ENCODE measurements at regions not wholly inside any gene's neighbourhood (a gene's known extent, or its start where the extent isn't known, plus 50 kb on each side); places are given as distances from the start of the nearest gene placed in this dataset.

GRCh38 chr2:54360055-54360792, 95.9 kb upstream of the SPTBN1 start:
- DNase-seq (ENCODE audit: low read depth in 4 of 4, low spot score in 3 of 4), result peak in 3 of 4 donors; percentile 4 to 22 (median 16)

- DNase-seq (ENCODE audit: low read depth in 4 of 4, low spot score in 3 of 4), result no peak
Measured at GRCh38 chr2:54364409-54364808, 91.7 kb upstream of the SPTBN1 start.

GRCh38 chr2:54365661-54366060, 90.5 kb upstream of the SPTBN1 start:
- DNase-seq (ENCODE audit: low read depth in 4 of 4, low spot score in 3 of 4), result no peak

- DNase-seq (ENCODE audit: low read depth in 4 of 4, low spot score in 3 of 4), result no peak
Measured at GRCh38 chr2:54366487-54367280, 89.4 kb upstream of the SPTBN1 start.

- DNase-seq (ENCODE audit: low read depth in 4 of 4, low spot score in 3 of 4), result no peak
Measured at GRCh38 chr2:54370405-54371104, 85.6 kb upstream of the SPTBN1 start.

GRCh38 chr2:54371460-54372065, 84.6 kb upstream of the SPTBN1 start:
- DNase-seq (ENCODE audit: low read depth in 4 of 4, low spot score in 3 of 4), result no peak

- no peak for DNase-seq (ENCODE audit: low read depth in 4 of 4, low spot score in 3 of 4)
Measured at GRCh38 chr2:54372361-54372760, 83.8 kb upstream of the SPTBN1 start.

GRCh38 chr2:54373855-54374254, 82.3 kb upstream of the SPTBN1 start:
- no peak for DNase-seq (ENCODE audit: low read depth in 4 of 4, low spot score in 3 of 4)

- no peak for DNase-seq (ENCODE audit: low read depth in 4 of 4, low spot score in 3 of 4)
Measured at GRCh38 chr2:54374591-54375364, 81.3 kb upstream of the SPTBN1 start.

GRCh38 chr2:54377451-54377850, 78.7 kb upstream of the SPTBN1 start:
- no peak for DNase-seq (ENCODE audit: low read depth in 4 of 4, low spot score in 3 of 4)

- no peak for DNase-seq (ENCODE audit: low read depth in 4 of 4, low spot score in 3 of 4)
Measured at GRCh38 chr2:54377901-54378493, 78.1 kb upstream of the SPTBN1 start.

GRCh38 chr2:54380670-54381069, 75.5 kb upstream of the SPTBN1 start:
- DNase-seq (ENCODE audit: low read depth in 4 of 4, low spot score in 3 of 4), result no peak

- DNase-seq (ENCODE audit: low read depth in 4 of 4, low spot score in 3 of 4), result no peak
Measured at GRCh38 chr2:54381293-54381692, 74.8 kb upstream of the SPTBN1 start.

- DNase-seq (ENCODE audit: low read depth in 4 of 4, low spot score in 3 of 4), result no peak
Measured at GRCh38 chr2:54382601-54383000, 73.5 kb upstream of the SPTBN1 start.

GRCh38 chr2:54384301-54385203, 71.6 kb upstream of the SPTBN1 start:
- no peak for DNase-seq (ENCODE audit: low read depth in 4 of 4, low spot score in 3 of 4)

- DNase-seq (ENCODE audit: low read depth in 4 of 4, low spot score in 3 of 4), result no peak
Measured at GRCh38 chr2:54385271-54385670, 70.9 kb upstream of the SPTBN1 start.

- no peak for DNase-seq (ENCODE audit: low read depth in 4 of 4, low spot score in 3 of 4)
Measured at GRCh38 chr2:54386585-54386984, 69.5 kb upstream of the SPTBN1 start.

GRCh38 chr2:54387059-54387991, 68.8 kb upstream of the SPTBN1 start:
- DNase-seq (ENCODE audit: low read depth in 4 of 4, low spot score in 3 of 4), result no peak

Data from right renal pelvis (tissue), 4 donors.